NCI-H2081 (cell line): ENCODE measurements at regions not wholly inside any gene's neighbourhood (a gene's known extent, or its start where the extent isn't known, plus 50 kb on each side); places are given as distances from the start of the nearest gene placed in this dataset.

Experiments used
- DNase-seq, 2 experiments: peaks; one replicate each; lab custom pipeline; 2025; lab: John Stamatoyannopoulos, UW

- DNase-seq, result no peak
These were observed 179.1 kb downstream of the RSL24D1 start for GRCh38 chr15:55017635-55018034.

- DNase-seq, result no peak
These were observed 180.5 kb downstream of the RSL24D1 start for GRCh38 chr15:55016225-55016624.

GRCh38 chr15:55015093-55015445, 181.7 kb downstream of the RSL24D1 start:
- no peak for DNase-seq

GRCh38 chr15:55014391-55015092, 182.2 kb downstream of the RSL24D1 start:
- DNase-seq, result no peak

- DNase-seq, result no peak
These were observed 188.3 kb downstream of the RSL24D1 start for GRCh38 chr15:55008421-55008820.

GRCh38 chr15:55007561-55007960, 189.2 kb downstream of the RSL24D1 start:
- no peak for DNase-seq

GRCh38 chr15:55005679-55006078, 191.1 kb downstream of the RSL24D1 start:
- no peak for DNase-seq

GRCh38 chr15:55003965-55004873, 192.5 kb downstream of the RSL24D1 start:
- no peak for DNase-seq

GRCh38 chr15:54998661-54999060, 198.1 kb downstream of the RSL24D1 start:
- no peak for DNase-seq

GRCh38 chr15:54990793-54991192, 205.9 kb downstream of the RSL24D1 start:
- no peak for DNase-seq

- no peak for DNase-seq
These were observed 208.9 kb downstream of the RSL24D1 start for GRCh38 chr15:54987881-54988280.

- DNase-seq, result no peak
These were observed 216.8 kb downstream of the RSL24D1 start for GRCh38 chr15:54979964-54980363.

GRCh38 chr15:54962637-54963036, 234.1 kb downstream of the RSL24D1 start:
- no peak for DNase-seq

- no peak for DNase-seq
These were observed 236.5 kb downstream of the RSL24D1 start for GRCh38 chr15:54960266-54960665.

GRCh38 chr15:54941417-54941816, 255.3 kb downstream of the RSL24D1 start:
- DNase-seq, result no peak

GRCh38 chr15:54917312-54917711, 279.4 kb downstream of the RSL24D1 start:
- no peak for DNase-seq

- DNase-seq, result no peak
These were observed 281.4 kb downstream of the RSL24D1 start for GRCh38 chr15:54915380-54915779.

- DNase-seq, result no peak
These were observed 312.4 kb downstream of the RSL24D1 start for GRCh38 chr15:54884312-54884711.

- no peak for DNase-seq
These were observed 336.8 kb downstream of the RSL24D1 start for GRCh38 chr15:54859982-54860381.

GRCh38 chr15:54854667-54855066, 342.1 kb downstream of the RSL24D1 start:
- no peak for DNase-seq

GRCh38 chr15:54850101-54850500, 346.6 kb downstream of the RSL24D1 start:
- DNase-seq, result no peak

GRCh38 chr15:54843006-54843405, 353.7 kb downstream of the RSL24D1 start:
- no peak for DNase-seq

GRCh38 chr15:54841701-54842305, 354.9 kb downstream of the RSL24D1 start:
- no peak for DNase-seq
